Fibroblast of pulmonary artery (primary cell): ENCODE measurements at regions not wholly inside any gene's neighbourhood (a gene's known extent, or its start where the extent isn't known, plus 50 kb on each side); places are given as distances from the start of the nearest gene placed in this dataset.

Source experiments
- DNase-seq: peaks from one replicate; pipeline ENCODE4 v3.0.0-alpha.2; 2010; ENCODE audit warnings: low read depth
- H3K4me3 ChIP-seq: replicated peaks from 2 replicates; pipeline ENCODE4 v1.5.1; 2011; ENCODE audit warnings: low read depth, mild to moderate bottlenecking, control low read depth, low read length, moderate library complexity
- TF ChIP-seq, protein P1 (sequence below): IDR thresholded peaks from 2 replicates; pipeline ENCODE4 v1.5.1; 2011; ENCODE audit warnings: mild to moderate bottlenecking, control low read depth, low read length, inconsistent platforms; ENCODE audit errors: missing control alignments

DNA sequence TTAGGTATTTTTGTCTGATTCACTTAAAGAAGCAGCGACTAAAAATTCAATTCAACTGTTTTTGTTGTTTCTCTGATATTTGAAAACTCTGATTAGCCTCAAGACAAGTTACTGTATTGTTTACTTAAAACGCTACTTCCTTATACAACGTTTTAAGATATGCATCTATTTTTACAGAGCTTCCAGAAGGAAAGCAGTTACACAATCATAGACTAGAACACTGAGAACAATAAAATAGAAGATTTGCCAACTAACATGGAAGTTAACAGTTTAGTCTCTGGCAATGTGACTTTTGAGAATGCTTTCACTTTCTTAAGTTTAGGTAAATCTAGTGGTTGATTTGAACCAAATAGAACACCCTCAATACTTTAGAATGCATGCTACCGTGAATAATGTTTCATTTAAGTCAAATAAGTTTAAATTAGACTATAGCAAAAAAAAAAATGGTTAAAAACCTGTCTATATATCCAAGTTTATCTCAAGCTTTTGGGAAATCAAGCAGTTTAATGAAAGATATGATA is 614.8 kb downstream of the DACH1 start:
- DNase-seq, result peak; percentile 73
- no peak overlapping the region for H3K4me3 ChIP-seq
- TF ChIP-seq, protein P1, sequence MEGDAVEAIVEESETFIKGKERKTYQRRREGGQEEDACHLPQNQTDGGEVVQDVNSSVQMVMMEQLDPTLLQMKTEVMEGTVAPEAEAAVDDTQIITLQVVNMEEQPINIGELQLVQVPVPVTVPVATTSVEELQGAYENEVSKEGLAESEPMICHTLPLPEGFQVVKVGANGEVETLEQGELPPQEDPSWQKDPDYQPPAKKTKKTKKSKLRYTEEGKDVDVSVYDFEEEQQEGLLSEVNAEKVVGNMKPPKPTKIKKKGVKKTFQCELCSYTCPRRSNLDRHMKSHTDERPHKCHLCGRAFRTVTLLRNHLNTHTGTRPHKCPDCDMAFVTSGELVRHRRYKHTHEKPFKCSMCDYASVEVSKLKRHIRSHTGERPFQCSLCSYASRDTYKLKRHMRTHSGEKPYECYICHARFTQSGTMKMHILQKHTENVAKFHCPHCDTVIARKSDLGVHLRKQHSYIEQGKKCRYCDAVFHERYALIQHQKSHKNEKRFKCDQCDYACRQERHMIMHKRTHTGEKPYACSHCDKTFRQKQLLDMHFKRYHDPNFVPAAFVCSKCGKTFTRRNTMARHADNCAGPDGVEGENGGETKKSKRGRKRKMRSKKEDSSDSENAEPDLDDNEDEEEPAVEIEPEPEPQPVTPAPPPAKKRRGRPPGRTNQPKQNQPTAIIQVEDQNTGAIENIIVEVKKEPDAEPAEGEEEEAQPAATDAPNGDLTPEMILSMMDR, result no peak

DNA sequence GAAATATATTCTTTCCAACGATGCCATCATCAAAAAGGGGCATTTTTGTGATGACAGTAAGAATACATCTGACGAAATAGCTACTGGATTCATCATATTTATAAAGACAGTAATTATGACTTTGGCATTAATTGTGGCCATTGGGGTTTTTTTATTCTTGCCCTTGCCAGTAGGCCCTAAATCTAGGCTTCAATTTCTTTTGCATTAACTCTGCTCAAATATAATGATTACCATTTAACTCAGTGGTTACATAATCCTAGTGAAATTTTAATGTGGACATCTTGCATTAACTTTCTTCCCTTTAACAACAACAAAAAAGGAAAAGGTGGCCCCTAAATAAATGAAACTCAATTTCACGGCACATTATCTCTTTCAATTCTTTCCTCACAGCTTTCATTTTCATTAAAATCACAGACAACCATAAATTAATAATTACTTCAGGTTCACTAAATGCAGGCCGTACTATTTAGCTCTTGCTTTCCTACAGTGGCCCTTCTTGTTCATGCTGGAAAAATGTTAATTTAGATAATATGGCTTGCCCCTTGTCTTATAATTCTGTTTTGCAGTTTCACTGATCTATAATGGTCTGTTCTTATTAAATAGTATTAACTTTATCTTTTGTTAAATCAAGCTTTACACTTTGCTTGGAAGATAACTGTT is 615.6 kb downstream of the DACH1 start:
- DNase-seq, result no peak
- no peak overlapping the region for H3K4me3 ChIP-seq
- TF ChIP-seq, protein P1, result no peak

DNA sequence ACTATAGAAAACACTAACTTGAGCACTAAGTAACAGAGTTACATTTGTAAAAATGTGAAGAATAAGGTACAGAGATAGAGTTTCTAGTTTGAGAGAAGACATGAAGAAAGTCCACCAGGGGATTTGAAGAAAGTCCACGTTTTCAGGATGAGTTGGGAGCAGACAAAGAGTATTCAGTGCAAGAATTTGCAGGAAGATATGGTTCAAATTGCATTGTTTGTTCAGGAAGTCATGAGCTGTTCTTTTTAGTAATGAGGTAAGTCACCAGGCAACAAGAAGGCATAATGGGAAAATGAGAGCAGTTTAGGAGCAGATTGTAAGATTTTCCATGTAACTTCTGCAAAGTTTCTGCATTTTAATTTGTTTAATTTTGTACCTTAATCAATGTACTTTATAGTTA is 618.0 kb downstream of the DACH1 start:
- TF ChIP-seq, protein P1, result no peak
- H3K4me3 ChIP-seq, result no peak overlapping the region
- DNase-seq, result peak; percentile 43

DNA sequence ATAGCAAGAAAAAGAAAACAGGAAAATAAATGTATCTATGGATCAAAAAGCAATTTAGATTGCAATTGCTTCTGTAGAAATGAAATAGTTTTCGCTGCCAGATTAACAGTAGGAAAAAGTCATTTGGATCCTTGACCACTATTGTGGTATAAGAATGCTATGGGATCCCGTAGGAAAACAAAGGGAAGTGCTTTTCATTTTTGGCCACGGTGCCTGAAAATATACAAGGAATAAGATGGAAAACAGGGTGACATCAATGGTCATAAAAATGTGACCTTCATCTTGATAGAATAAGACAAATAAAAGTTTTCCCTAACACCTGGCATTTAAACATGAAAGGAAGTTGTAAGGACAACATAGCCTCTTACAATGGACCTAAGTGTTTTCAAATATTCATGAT is 622.8 kb downstream of the DACH1 start:
- TF ChIP-seq, protein P1, result no peak
- no peak for DNase-seq

DNA sequence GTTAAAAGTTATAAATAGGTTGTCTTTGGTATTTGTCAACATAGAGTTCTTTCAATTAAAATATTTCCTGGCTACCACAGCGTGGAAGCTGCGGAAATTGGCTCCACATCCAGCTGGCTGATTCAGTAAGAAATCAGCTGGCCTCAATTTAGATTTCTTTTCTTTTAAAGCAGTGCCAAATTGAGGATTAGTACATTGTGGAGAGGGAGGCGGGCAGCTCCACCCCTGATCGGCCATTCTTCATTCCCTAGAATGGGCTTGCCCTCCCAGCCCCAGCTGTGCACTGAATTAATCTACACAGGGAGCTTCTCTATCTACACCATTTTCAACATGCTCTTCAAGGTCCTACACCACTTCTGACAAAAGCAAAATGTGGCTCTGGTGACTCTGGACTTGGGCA is 624.8 kb downstream of the DACH1 start:
- TF ChIP-seq, protein P1, result no peak
- DNase-seq, result peak; percentile 11
- no peak overlapping the region for H3K4me3 ChIP-seq

More for the DNA sequence above, 622.8 kb downstream of the DACH1 start:
- no peak overlapping the region for H3K4me3 ChIP-seq

DNA sequence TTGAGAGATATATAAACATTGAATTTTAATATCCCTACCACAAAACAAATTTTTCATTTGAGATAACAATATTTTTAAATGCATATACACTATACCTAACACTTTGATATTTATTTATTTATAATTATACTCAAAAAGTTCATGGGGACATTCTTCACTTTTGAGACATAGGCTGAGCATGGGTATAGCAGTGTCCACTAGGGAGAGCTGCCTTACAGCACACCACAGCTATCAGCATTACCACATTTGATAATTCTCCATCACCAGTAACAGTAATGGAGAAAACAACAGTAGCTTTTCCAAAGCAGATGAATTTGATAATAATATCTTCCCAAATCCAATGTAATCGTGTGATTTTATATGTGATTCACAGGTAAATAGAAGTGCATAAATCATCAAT is 626.1 kb downstream of the DACH1 start:
- H3K4me3 ChIP-seq, result no peak overlapping the region
- peak; percentile 61 for DNase-seq
- TF ChIP-seq, protein P1, result peak; percentile 80

DNA sequence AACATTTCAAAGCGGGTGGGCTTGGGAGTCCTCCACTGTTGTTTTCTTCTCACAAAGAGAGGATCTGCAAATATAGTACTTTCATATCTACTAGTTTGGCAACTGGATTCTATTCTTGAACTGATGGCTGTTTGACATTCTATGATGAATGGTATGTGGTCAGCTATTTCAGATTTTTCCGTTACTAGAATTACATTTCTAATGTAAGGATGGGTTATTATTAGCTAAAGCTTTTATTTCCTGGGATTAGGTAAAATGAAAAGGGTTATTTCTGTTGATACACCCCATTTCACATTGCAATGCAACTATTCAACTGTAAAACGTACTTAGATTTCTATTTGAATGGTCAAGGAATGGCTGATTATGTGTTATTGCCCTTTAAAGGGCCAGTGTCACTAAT is 629.7 kb downstream of the DACH1 start:
- no peak overlapping the region for H3K4me3 ChIP-seq
- DNase-seq, result no peak
- TF ChIP-seq, protein P1, result no peak
